Calu3 (cell line): ENCODE measurements at regions not wholly inside any gene's neighbourhood (a gene's known extent, or its start where the extent isn't known, plus 50 kb on each side); places are given as distances from the start of the nearest gene placed in this dataset.

Experiments used
- BruUV-seq: library from RNA; stranded (reverse); fragments of 400-500 nt; replicated peaks from 2 replicates; lab custom pipeline; 2021; lab: Mats Ljungman, UMichigan
- CTCF ChIA-PET: fragments of 300-600 bp; sonication (Branson Sonifier 250); formaldehyde crosslinking; loops from one replicate; lab custom pipeline; 2022; ENCODE audit warnings: antibody characterized with exemption; lab: Charles Lee
- DNase-seq: peaks from one replicate; pipeline ENCODE4 v3.0.0; 2022
- H3K27ac Mint-ChIP-seq: one replicate; pipeline ENCODE4 v1.8.0; 2022; ENCODE audit warnings: mixed read lengths; ENCODE audit not compliant: unreplicated experiment
- H3K27me3 Mint-ChIP-seq: one replicate; pipeline ENCODE4 v1.8.0; 2022; ENCODE audit warnings: mixed read lengths; ENCODE audit not compliant: unreplicated experiment
- H3K36me3 Mint-ChIP-seq: one replicate; pipeline ENCODE4 v1.8.0; 2022; ENCODE audit warnings: mild to moderate bottlenecking, moderate library complexity, mixed read lengths; ENCODE audit not compliant: insufficient read depth, unreplicated experiment
- H3K4me1 Mint-ChIP-seq: one replicate; pipeline ENCODE4 v1.8.0; 2022; ENCODE audit warnings: mild to moderate bottlenecking, low read depth, mixed read lengths; ENCODE audit not compliant: unreplicated experiment
- H3K4me3 Mint-ChIP-seq: one replicate; pipeline ENCODE4 v1.8.0; 2022; ENCODE audit warnings: mild to moderate bottlenecking, low read depth, moderate library complexity, mixed read lengths; ENCODE audit not compliant: unreplicated experiment
- H3K9me3 Mint-ChIP-seq: one replicate; pipeline ENCODE4 v1.8.0; 2022; ENCODE audit warnings: low read depth, mixed read lengths; ENCODE audit not compliant: unreplicated experiment
- intact Hi-C: fragments of 100-400 bp; cut with micrococcal nuclease; formaldehyde crosslinking; loops from one replicate; pipeline ENCODE4 v1.10.0; 2022; ENCODE audit not compliant: unreplicated experiment
- TF ChIP-seq, protein P1 (sequence below): fragments of 200-600 bp; IDR thresholded peaks from one replicate; pipeline ENCODE4 v1.8.0; 2022; ENCODE audit warnings: antibody characterized with exemption; ENCODE audit not compliant: unreplicated experiment

- intact Hi-C loops = no loop called here
- H3K4me1 Mint-ChIP-seq = no peaks in the 10 kb centered on the region
- H3K9me3 Mint-ChIP-seq = no peaks in the 10 kb centered on the region
- no TSS peak for BruUV-seq
- CTCF ChIA-PET = no interaction called here
- DNase-seq = no peak
- H3K36me3 Mint-ChIP-seq = no peaks in the 10 kb centered on the region
- H3K27ac Mint-ChIP-seq = no peak overlapping the region
- TF ChIP-seq, protein P1, sequence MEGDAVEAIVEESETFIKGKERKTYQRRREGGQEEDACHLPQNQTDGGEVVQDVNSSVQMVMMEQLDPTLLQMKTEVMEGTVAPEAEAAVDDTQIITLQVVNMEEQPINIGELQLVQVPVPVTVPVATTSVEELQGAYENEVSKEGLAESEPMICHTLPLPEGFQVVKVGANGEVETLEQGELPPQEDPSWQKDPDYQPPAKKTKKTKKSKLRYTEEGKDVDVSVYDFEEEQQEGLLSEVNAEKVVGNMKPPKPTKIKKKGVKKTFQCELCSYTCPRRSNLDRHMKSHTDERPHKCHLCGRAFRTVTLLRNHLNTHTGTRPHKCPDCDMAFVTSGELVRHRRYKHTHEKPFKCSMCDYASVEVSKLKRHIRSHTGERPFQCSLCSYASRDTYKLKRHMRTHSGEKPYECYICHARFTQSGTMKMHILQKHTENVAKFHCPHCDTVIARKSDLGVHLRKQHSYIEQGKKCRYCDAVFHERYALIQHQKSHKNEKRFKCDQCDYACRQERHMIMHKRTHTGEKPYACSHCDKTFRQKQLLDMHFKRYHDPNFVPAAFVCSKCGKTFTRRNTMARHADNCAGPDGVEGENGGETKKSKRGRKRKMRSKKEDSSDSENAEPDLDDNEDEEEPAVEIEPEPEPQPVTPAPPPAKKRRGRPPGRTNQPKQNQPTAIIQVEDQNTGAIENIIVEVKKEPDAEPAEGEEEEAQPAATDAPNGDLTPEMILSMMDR = no peak
- H3K4me3 Mint-ChIP-seq = no peak overlapping the region
- H3K27me3 Mint-ChIP-seq = peaks cover 31% of the 10 kb centered on the region
Observed at GRCh38 chr4:53747401-53747800, 156.1 kb upstream of the LNX1 start.

- H3K4me1 Mint-ChIP-seq = no peaks in the 10 kb centered on the region
- DNase-seq = no peak
- TF ChIP-seq, protein P1 = no peak
- CTCF ChIA-PET = no interaction called here
- no peaks in the 10 kb centered on the region for H3K9me3 Mint-ChIP-seq
- H3K27ac Mint-ChIP-seq = no peak overlapping the region
- H3K36me3 Mint-ChIP-seq = no peaks in the 10 kb centered on the region
- no peak overlapping the region for H3K4me3 Mint-ChIP-seq
- no TSS peak for BruUV-seq
- H3K27me3 Mint-ChIP-seq = peaks cover 41% of the 10 kb centered on the region
- intact Hi-C loops = no loop called here
Observed at GRCh38 chr4:53744446-53745160, 153.3 kb upstream of the LNX1 start.

GRCh38 chr4:53734584-53735353 is 143.5 kb upstream of the LNX1 start:
- no TSS peak for BruUV-seq
- H3K27ac Mint-ChIP-seq = no peak overlapping the region
- TF ChIP-seq, protein P1 = no peak
- intact Hi-C loops = no loop called here
- no peaks in the 10 kb centered on the region for H3K36me3 Mint-ChIP-seq
- H3K9me3 Mint-ChIP-seq = no peaks in the 10 kb centered on the region
- no peaks in the 10 kb centered on the region for H3K4me1 Mint-ChIP-seq
- H3K27me3 Mint-ChIP-seq = peaks cover 8% of the 10 kb centered on the region
- no peak overlapping the region for H3K4me3 Mint-ChIP-seq
- no peak for DNase-seq
- CTCF ChIA-PET = no interaction called here

- Mint-ChIP-seq H3K9me3 (no peaks in the 10 kb centered on the region), H3K27me3 (peaks cover 8% of the 10 kb centered on the region), H3K27ac (no peak overlapping the region), H3K4me1 (no peaks in the 10 kb centered on the region), H3K4me3 (no peak overlapping the region), H3K36me3 (no peaks in the 10 kb centered on the region)
- no peak for DNase-seq
- CTCF ChIA-PET = no interaction called here
- no TSS peak for BruUV-seq
- TF ChIP-seq, protein P1 = no peak
- intact Hi-C loops = no loop called here
Observed at GRCh38 chr4:53734182-53734581, 142.9 kb upstream of the LNX1 start.
